Cardiac septum (tissue), 1 donor: ENCODE measurements at regions not wholly inside any gene's neighbourhood (a gene's known extent, or its start where the extent isn't known, plus 50 kb on each side); places are given as distances from the start of the nearest gene placed in this dataset.

Experiments
- DNase-seq: peaks from one replicate; pipeline ENCODE4 v3.0.0-alpha.2; 2020; ENCODE audit warnings: low spot score
- intact Hi-C: fragments of 100-400 bp; cut with DNase I; formaldehyde crosslinking; loops from one replicate; pipeline ENCODE4 v1.14.0; 2022
- donor health status: DM: no; HTN: no; CAD: no.

- DNase-seq: no peak
- intact Hi-C loops: no loop called here
Observed at GRCh38 chr5:175305251-175305650, 138.7 kb downstream of the DRD1 start.

GRCh38 chr5:175290379-175290778 is 153.6 kb downstream of the DRD1 start:
- DNase-seq: no peak
- intact Hi-C loops: no loop called here

- DNase-seq: no peak
- intact Hi-C loops: no loop called here
Observed at GRCh38 chr5:175288048-175288621, 155.8 kb downstream of the DRD1 start.

- intact Hi-C loops: no loop called here
- DNase-seq: no peak
Observed at GRCh38 chr5:175286981-175287380, 157.0 kb downstream of the DRD1 start.

- no peak for DNase-seq
- intact Hi-C loops: no loop called here
Observed at GRCh38 chr5:175285261-175285660, 158.7 kb downstream of the DRD1 start.

GRCh38 chr5:175284806-175285205 is 159.2 kb downstream of the DRD1 start:
- intact Hi-C loops: no loop called here

GRCh38 chr5:175282611-175283225 is 161.3 kb downstream of the DRD1 start:
- no peak for DNase-seq
- intact Hi-C loops: no loop called here

More at GRCh38 chr5:175284806-175285205, 159.2 kb downstream of the DRD1 start:
- no peak for DNase-seq

- no peak for DNase-seq
- intact Hi-C loops: no loop called here
Observed at GRCh38 chr5:175281714-175282113, 162.3 kb downstream of the DRD1 start.

- no peak for DNase-seq
- intact Hi-C loops: no loop called here
Observed at GRCh38 chr5:175281257-175281656, 162.7 kb downstream of the DRD1 start.

GRCh38 chr5:175279506-175279905 is 164.5 kb downstream of the DRD1 start:
- intact Hi-C loops: no loop called here

GRCh38 chr5:175275748-175276147 is 168.2 kb downstream of the DRD1 start:
- intact Hi-C loops: no loop called here

More at GRCh38 chr5:175279506-175279905, 164.5 kb downstream of the DRD1 start:
- no peak for DNase-seq

GRCh38 chr5:175275097-175275496 is 168.9 kb downstream of the DRD1 start:
- no peak for DNase-seq
- intact Hi-C loops: no loop called here

More at GRCh38 chr5:175275748-175276147, 168.2 kb downstream of the DRD1 start:
- no peak for DNase-seq

- no peak for DNase-seq
- intact Hi-C loops: no loop called here
Observed at GRCh38 chr5:175274171-175274570, 169.8 kb downstream of the DRD1 start.

GRCh38 chr5:175264406-175264805 is 179.6 kb downstream of the DRD1 start:
- no peak for DNase-seq
- intact Hi-C loops: no loop called here

- intact Hi-C loops: no loop called here
- DNase-seq: no peak
Observed at GRCh38 chr5:175263776-175264175, 180.2 kb downstream of the DRD1 start.

GRCh38 chr5:175261526-175261925 is 182.5 kb downstream of the DRD1 start:
- intact Hi-C loops: no loop called here
- DNase-seq: no peak

GRCh38 chr5:175261037-175261436 is 182.9 kb downstream of the DRD1 start:
- no peak for DNase-seq
- intact Hi-C loops: no loop called here

GRCh38 chr5:175257847-175258194 is 186.2 kb downstream of the DRD1 start:
- DNase-seq: no peak
- intact Hi-C loops: no loop called here

GRCh38 chr5:175257128-175257846 is 186.7 kb downstream of the DRD1 start:
- intact Hi-C loops: no loop called here
- DNase-seq: no peak

- intact Hi-C loops: no loop called here
- DNase-seq: no peak
Observed at GRCh38 chr5:175254155-175254554, 189.8 kb downstream of the DRD1 start.

GRCh38 chr5:175253597-175253996 is 190.4 kb downstream of the DRD1 start:
- intact Hi-C loops: no loop called here
- no peak for DNase-seq
